Loucy (cell line): ENCODE measurements at regions not wholly inside any gene's neighbourhood (a gene's known extent, or its start where the extent isn't known, plus 50 kb on each side); places are given as distances from the start of the nearest gene placed in this dataset.

Experiments
- CTCF ChIP-seq: fragments of 200-600 bp; sonication (generic); conservative IDR thresholded peaks from 2 replicates; pipeline ENCODE4 v1.5.1; 2014; ENCODE audit warnings: mild to moderate bottlenecking, antibody characterized with exemption, low read length
- EZH2phosphoT487 ChIP-seq: fragments of 200-600 bp; IDR thresholded peaks from 2 replicates; pipeline ENCODE4 v1.6.1; 2018; ENCODE audit warnings: antibody characterized with exemption, mild to moderate bottlenecking, moderate library complexity, borderline replicate concordance

- TF ChIP-seq CTCF, result no peak
- no peak for TF ChIP-seq EZH2phosphoT487
Observed at GRCh38 chr4:62865261-62865660, 1544.0 kb downstream of the TECRL start.
